Ammon's horn (tissue), 1 donor: ENCODE measurements at regions not wholly inside any gene's neighbourhood (a gene's known extent, or its start where the extent isn't known, plus 50 kb on each side); places are given as distances from the start of the nearest gene placed in this dataset.

ENCODE experiments used
- DNase-seq: peaks from one replicate; pipeline ENCODE4 v3.0.0-alpha.2; 2016; ENCODE audit warnings: low spot score

- no peak for DNase-seq
These were observed 292.7 kb downstream of the IRX1 start for GRCh38 chr5:3888310-3888709.

- no peak for DNase-seq
These were observed 293.9 kb downstream of the IRX1 start for GRCh38 chr5:3889412-3890142.

DNA sequence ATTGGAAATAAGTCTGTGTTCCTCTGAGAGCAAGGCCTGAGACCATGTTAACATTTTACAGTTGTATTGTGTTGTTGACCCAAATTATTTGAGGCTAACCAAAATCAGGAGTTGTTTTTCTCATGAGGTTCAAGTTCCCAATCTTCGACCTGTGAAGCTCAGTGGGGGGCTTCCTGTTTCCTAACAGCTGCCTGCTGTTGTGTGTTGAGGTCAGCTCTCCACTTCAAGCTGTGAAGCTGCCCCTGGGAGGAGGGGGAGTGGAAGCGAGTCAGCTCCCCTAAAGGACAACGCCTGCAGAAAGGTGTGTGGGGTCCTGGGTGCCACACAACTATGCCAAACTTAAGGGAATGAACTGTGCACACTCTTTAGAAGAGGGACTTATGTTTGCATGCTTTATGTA lies 295.5 kb downstream of the IRX1 start:
- no peak for DNase-seq

- no peak for DNase-seq
These were observed 297.9 kb downstream of the IRX1 start for GRCh38 chr5:3893527-3893926.

DNA sequence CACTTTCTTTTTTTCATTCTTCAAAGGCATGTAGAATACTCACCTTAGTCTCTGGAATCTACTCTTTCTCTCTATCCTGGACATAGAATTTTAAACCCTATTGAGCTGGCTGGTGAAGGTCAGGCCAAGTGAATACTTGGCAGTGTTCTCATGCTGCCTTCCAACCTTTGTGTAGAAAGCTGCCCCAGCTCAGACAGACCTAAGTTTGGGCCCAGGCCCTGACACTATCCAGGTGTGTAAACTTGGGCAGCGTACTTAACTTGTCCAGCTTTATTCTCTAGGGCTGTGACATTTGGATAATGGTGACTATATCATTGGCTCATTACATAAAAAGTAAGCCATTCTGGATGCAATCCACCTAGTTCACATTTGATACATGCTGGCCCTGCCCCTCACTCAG lies 298.3 kb downstream of the IRX1 start:
- no peak for DNase-seq

- DNase-seq = no peak
These were observed 300.5 kb downstream of the IRX1 start for GRCh38 chr5:3896098-3896497.

DNA sequence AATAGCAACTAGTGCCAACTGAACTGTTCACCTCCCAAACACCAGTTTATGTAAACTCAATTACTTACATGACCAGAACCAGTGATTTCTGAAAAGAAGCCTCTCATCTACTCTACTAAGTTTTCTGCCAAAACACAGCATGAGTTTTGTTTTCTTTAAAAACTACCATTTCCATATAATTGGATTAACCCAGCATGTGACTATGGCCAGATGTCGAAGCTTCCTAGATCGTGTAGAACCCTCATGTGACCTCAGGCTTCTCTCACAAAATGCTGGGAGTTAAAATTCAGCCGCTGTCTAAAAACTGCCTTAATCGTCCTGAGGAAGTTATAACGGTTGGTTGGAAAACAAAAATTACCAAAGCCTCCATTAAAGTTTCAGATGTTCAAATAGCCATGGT lies 303.5 kb downstream of the IRX1 start:
- no peak for DNase-seq

DNA sequence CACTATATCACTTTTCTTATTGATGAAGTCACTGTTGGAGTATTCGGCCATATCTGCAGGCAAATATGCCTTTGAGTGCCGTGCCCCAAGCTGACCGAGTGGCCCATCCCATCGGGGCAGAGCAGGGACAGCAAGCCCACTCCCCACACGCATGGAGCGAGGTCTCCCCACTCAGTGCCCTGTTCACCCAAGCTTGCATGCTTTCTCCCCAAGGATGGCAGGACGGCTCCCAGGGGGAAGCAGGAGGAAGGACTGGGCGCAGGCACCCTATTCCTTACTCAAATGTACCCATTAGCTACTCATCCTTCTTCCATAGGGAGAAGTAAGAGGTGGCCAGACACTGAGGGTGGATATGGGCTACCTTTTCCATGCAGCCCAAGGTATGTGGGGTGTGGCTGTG lies 309.0 kb downstream of the IRX1 start:
- DNase-seq = no peak

GRCh38 chr5:3905031-3905430 lies 309.4 kb downstream of the IRX1 start:
- no peak for DNase-seq

- DNase-seq = no peak
These were observed 309.9 kb downstream of the IRX1 start for GRCh38 chr5:3905521-3905920.

DNA sequence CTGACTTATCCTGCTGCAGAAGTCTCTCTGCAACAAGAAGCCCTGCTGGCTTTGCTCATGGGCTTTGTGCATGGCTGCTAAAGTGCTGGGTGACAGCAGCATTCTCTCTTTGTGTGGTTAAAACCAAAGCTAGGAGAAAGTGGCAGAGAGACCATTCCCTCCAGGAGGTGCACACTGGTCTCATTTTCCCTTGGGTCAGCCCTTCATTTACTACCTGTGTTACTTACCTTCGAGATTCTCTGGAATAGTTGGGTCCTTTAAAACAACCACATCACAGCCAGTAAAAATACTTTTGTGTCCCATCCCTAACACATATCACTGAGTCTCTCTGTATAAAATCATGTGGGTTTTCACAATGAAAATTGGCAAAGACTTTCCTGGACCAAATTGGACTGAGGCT lies 315.5 kb downstream of the IRX1 start:
- DNase-seq = no peak

DNA sequence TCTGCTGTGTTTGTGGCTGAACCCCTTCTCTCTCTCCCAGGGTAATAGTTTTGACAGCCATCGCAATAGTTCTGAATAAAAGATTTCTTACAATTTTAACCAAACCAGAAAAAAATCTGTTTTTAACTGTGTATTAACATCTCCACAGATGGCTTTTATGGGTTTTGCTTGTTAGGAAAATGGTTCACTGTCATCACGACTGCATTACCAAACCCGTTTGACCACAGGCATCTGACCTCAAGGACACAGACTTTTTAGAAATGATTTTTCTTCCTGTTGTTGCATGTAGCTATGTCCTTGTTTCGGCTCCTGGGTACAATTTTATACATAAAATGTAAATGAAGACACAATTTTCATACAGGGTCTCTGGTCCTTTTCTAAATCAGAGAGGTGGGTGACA lies 316.1 kb downstream of the IRX1 start:
- no peak for DNase-seq

DNA sequence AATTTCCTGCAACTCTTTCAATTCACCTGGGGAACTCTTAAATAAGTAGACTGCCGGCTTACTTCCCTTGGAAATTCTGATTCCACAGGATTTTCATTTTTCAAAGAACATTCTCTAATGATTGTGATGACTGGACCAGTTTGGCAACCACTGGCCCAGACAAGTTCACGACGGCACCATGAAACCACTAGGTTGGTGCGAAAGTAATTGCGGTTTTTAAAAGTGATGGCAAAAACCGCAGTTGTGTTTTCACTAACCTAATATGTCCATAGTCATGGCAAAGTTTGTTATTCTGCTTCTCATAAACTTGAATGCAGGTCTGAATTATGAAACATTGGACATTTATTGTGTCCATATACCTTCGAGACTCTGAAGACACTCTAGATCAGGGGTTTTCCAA lies 317.2 kb downstream of the IRX1 start:
- no peak for DNase-seq

GRCh38 chr5:3913279-3913678 lies 317.6 kb downstream of the IRX1 start:
- DNase-seq = no peak

DNA sequence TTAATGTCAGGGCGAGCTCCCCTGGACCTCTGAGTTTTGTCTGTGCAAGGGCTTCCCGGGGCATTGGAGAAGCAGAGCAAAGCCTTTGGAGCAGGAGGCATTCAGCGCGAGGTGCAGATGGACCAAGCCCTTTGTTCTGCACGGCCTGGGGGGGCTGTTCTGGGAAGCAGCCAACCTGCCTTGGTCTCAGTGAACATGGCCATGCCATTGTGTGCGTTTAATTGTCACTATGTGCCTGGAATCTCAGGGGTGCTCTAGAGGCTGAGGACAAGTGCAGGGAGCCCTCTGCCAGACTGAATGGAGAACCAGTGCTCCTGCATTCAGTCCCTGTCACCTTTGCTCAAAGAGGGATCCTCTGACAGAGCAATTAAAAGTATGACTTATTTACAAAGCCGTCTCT lies 329.4 kb downstream of the IRX1 start:
- DNase-seq = no peak

DNA sequence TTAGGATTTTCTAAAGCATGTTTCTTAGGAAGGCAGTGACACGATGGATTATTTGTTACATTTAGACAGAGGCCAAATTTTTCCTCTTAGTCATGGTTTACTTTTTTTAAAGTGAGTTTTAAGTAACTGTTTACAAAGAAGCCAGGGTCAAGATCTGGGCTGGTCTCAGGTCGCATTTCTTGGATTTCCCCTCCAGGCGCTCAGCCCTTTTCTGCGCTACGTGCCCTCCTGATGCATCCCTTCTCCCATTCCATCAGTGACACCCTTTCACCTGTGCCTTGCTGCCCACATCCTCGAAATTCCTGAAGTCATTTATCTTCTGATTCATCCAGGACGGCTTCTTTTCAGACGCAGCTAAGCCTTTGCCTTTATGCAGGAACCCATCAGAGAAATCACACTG lies 330.3 kb downstream of the IRX1 start:
- no peak for DNase-seq

DNA sequence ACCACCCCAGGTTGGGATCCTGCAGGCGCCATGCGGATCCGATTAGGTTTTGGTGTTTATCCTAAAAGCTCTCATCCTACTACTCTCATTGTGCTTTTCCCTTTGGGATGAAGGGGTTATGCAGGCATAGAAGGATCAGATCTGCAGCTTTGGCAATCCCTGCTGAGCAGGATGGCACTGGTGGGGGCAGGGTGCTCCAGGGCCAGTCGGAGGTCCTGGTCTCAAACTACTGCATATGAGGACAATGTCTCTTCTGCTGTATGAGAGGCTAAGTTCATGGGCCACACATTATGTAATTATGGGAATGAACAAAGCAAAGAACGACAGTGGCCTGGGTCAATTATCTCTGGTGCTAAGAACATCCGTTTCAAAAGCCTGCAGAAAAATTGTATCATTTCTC lies 334.2 kb downstream of the IRX1 start:
- no peak for DNase-seq

DNA sequence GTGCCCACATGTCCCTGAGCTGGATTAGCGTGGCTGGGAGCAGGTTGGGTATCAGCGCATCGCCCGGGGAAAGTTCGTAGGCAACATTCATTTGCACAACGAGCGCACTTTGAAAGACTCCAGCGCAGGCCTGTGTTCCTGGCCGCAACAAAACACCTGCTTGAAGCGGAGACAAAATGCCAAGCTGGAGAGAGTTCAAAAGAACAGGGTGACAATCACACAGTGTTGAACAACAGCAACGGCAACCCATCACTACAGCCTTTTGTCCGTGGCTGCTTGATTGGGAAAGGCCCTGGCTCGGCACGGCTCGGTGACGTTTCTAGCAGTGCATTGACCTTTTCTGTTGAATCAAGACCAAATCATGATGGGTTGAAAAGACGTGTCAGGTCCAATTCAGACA lies 336.3 kb downstream of the IRX1 start:
- DNase-seq = no peak

DNA sequence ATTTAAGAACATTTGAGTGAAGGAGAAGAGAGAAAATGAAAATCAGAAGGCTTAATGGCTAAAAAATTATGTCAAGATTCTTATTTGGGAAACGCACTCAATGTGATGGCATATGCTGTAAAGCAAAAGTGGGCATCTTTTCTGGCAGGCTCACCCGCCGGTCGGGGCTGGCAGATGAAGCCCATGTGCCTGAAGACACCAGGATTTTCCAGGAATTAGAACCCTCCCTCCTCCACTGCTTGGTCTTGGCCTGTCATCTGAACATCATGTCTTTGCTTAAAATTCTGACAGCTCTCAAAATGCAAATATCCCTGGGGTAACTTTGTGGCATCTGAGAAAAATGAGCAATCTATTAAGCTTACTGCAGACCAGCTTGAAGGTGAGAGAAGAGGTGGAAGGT lies 337.9 kb downstream of the IRX1 start:
- DNase-seq = no peak

DNA sequence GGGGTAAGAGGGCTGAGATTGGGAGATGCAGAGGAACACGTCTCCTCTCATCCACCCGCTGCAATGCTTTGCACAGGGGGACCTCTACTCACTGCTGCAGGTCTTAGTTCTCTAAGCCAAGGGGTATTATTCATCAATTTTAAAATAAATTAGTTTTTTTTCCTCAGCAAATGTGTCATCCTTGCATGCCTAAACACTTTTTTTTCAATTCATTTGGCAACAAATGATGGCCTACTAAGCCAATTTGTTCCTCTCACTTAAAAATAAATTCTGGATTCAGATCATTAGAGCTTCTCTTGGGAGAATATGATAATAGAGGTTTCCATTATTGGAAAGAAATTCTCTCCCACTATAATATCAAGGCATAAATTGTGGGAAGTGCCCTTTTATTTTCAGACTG lies 338.3 kb downstream of the IRX1 start:
- no peak for DNase-seq

DNA sequence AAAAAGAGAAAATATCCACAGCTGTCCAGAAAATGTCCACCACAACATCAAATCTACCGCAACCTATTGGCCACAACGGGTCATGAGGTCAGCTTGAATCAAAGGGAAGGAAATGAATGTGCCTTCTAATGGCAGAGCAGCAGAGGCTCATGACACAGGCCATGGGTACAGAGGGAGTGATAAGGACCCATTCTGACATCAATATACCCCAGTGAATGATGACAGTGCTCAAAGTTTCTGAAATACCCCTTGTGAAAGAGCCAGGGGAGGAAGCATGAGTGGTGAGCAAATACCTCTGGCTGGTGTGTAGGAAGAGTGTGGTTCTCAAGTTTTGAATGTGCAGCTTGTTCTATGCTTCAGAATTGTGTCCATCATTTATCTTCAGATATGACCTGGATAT lies 348.2 kb downstream of the IRX1 start:
- no peak for DNase-seq

DNA sequence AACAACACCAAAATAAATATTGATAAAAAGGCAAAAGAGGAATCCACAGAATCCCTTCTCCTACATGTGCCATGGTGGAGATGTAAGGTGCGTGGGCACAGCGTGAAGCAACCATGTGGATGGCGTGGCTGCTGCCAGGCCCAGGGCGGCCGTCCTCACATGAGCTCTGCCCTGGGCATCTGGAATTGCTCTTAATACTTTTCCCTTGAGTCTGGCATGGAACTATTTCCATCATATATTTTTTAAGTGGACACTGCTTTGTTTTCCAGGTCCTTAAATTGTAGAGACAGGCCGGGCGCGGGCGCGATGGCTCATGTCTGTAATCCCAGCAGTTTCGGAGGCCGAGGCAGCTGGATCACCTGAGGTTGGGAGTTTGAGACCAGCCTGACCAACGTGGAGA lies 349.3 kb downstream of the IRX1 start:
- DNase-seq = no peak

DNA sequence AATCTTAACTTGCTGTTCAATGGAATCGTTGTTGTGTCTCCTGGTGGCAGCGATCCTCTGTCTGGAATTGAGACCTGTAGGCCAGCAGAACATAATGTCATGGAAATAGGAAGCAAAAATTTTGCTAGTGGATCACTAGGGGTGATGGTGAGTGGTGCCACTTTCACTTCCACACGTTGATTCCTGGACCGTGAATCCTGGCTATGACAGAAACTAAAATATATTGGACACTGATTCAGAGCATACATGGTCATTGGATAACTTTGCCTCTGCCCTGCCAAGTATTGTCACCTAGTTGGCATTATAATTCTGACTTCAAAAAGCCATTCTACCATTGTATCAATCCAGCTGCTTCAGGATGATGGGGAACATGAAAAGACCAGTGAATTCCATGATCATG lies 353.2 kb downstream of the IRX1 start:
- DNase-seq = no peak

GRCh38 chr5:3954199-3954598 lies 358.6 kb downstream of the IRX1 start:
- DNase-seq = no peak

- no peak for DNase-seq
These were observed 359.0 kb downstream of the IRX1 start for GRCh38 chr5:3954633-3955032.
